ENCODE measurements at regions not wholly inside any gene's neighbourhood (a gene's known extent, or its start where the extent isn't known, plus 50 kb on each side); places are given as distances from the start of the nearest gene placed in this dataset.

GRCh38 chr9:777978-778377 lies 63.5 kb upstream of the DMRT1 start:
- DNase-seq, result no peak

GRCh38 chr9:784202-784601 lies 57.3 kb upstream of the DMRT1 start:
- DNase-seq, result no peak

- no peak for DNase-seq
These were observed 56.6 kb upstream of the DMRT1 start for GRCh38 chr9:784916-785315.

- DNase-seq, result no peak
These were observed 55.5 kb upstream of the DMRT1 start for GRCh38 chr9:785997-786396.

- DNase-seq, result no peak
These were observed 55.1 kb upstream of the DMRT1 start for GRCh38 chr9:786405-786804.

GRCh38 chr9:788777-789176 lies 52.7 kb upstream of the DMRT1 start:
- no peak for DNase-seq
